NOMO-1 treated with DMSO at 0.1 percent for 48 hours (cell line): ENCODE measurements at regions not wholly inside any gene's neighbourhood (a gene's known extent, or its start where the extent isn't known, plus 50 kb on each side); places are given as distances from the start of the nearest gene placed in this dataset.

ENCODE experiments used
- DNase-seq: peaks from one replicate; lab custom pipeline; 2025; ENCODE audit not compliant: unreplicated experiment; lab: John Stamatoyannopoulos, UW

DNA sequence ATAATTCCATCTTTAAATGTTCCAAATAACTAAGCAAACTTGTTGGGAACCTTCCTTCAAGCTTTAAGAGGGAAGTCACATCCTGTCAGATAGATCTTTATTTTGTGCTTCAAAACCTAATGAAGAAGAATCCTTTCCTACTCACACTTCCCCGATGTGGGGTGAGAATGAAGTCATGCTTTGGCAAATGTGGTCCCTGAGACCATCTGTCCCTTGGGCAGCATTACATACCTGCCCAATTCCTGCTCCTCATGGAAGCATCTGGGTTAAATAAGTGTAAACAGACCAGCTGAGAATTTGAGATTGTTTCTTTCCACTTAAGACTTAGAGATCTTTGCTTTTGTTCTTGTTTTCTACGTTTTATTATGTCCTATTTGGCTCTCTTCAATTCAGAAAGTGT is 606.0 kb upstream of the TMEM132C start:
- no peak for DNase-seq

DNA sequence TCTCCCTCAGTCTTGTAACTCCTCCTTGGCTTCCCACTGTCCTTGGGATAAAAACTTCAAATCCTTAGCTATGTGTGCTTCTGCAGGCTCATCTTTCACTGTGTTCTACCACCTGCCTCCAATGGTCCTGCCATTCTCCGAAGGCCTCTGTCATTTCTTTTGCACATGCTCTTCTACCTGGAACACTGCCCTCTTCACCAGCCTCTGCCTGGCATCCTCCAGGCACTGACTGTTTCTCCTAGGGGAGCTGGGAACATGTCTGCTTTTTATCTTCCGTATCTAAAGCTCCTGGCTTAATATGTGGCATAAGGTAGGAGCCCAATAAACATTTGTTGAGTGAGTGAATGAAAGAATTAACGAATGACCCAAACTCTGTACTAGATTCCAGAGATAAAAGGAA is 603.3 kb upstream of the TMEM132C start:
- no peak for DNase-seq

DNA sequence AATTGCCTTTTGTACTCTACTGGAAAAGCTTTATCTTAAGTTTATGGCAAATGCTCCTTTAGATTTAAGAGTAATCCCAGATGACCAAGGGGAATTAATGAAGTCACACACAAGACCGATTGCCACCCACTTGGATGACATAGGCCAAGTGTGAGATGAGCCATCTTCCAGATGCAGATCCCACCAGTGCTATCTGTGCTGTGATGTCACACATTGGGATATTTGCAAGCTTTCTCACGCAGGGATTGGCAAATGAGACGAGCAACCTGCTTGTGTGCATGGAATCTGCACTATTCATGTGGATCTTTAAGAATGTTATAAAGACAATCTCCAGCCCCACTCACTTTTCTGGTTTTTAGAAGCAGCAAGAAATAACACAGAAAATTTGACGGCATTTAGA is 602.1 kb upstream of the TMEM132C start:
- no peak for DNase-seq

DNA sequence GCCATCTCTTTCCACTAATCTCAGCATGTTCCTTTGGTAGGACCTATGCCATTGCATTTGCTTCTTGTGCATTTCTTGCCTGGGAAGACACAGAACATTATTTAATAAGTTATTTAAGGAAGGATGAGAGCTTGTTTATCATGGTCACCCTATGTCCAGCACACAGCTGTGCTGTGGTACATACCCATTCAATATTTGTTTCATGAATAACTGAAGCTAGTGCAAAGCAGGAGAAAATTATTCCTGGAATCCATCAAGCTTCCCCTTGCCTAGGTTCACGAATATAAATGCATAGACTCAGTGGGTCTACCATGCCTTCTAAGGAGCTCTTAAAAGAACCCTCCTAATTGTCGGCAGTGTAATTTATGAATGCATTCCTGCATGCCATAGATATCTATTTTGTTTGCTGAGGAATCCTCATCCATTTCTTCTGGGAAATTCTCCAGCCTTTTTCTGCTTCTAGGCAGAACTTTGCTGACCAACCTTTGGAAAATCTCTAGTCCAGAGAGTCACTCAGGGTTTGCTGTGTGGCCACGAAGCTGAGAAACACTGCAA is 599.8 kb upstream of the TMEM132C start:
- no peak for DNase-seq

GRCh38 chr12:127670294-127670693 is 596.7 kb upstream of the TMEM132C start:
- DNase-seq = no peak

GRCh38 chr12:127670796-127671195 is 596.2 kb upstream of the TMEM132C start:
- DNase-seq = no peak

DNA sequence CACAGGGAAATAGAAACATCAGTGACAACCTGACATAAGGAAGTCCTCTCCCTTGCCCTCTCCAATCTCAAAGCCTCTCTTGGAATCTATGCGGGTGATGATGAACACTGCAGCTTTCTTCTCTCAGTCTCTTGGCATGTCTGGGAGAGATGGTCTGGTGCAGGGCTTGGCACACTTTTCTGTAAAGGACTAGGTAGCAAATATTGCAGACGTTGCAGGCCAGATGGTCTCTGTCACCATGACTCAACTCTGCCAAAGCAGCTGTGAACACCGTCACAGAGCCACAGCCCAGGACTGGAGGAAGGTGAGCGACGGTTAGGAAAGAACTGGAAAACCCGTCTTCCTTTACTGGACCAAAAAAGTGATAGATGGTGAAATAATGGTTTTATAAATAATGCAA is 591.0 kb upstream of the TMEM132C start:
- DNase-seq = no peak

GRCh38 chr12:127677537-127678131 is 589.3 kb upstream of the TMEM132C start:
- DNase-seq = peak; percentile 28

DNA sequence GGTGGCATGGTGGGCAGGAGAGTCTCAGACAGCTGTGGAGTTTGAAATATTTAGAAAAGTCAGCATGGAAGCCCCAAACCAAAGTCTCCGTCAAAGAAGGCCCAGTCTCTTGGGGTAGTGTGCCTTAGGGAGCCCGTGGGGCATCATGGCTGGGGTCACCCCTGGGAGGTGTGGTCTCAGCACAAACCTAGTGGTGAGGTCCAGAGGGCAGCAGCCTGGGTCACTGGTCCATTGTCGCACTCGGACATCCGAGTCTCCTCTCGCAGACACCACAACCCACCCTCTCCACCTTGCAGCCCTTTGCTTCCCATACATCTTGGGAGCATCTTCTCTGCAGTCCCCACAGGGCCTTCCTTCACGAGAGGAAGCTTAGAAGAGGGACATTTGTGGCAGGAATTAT is 588.0 kb upstream of the TMEM132C start:
- no peak for DNase-seq

DNA sequence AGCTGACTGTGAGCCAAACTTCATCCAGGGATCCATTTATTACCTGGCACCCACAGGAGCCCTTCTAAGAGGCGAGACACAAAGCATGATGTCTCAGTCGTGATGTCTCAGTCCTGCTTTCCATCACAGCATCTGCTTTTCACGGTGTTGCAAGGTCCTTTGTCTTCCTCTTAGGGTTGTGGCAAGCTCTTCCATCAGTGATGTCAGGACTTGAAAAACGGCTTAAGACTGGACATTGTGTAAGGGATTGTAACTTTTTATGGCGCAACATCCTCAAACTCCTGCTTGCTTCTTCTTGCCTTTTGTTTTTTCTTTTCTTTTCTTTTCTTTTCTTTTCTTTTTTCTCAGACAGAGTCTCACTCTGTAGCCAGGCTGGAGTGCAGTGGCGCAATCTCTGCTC is 586.5 kb upstream of the TMEM132C start:
- DNase-seq = peak; percentile 35

GRCh38 chr12:127681151-127681754 is 585.7 kb upstream of the TMEM132C start:
- DNase-seq = no peak

DNA sequence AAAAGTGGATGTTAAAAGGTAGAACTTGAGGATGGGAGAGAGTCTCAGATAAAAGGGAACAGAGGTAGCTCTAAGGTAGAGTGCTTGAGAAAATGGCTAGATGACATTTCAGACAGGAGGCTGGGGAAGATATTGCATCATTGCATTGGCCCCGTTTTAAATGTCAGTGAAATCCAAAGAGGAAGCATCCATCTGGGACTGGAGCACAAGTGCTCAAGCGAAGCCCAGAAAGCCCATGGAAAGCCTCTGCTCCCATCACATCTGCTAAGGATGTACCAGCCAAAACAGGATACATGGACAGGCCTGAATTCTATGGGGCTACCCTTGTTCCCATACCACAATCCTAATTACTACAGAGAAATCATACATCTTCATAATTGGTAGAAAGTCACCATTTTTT is 581.5 kb upstream of the TMEM132C start:
- no peak for DNase-seq

GRCh38 chr12:127685931-127686330 is 581.0 kb upstream of the TMEM132C start:
- DNase-seq = no peak

GRCh38 chr12:127687181-127687580 is 579.8 kb upstream of the TMEM132C start:
- no peak for DNase-seq

DNA sequence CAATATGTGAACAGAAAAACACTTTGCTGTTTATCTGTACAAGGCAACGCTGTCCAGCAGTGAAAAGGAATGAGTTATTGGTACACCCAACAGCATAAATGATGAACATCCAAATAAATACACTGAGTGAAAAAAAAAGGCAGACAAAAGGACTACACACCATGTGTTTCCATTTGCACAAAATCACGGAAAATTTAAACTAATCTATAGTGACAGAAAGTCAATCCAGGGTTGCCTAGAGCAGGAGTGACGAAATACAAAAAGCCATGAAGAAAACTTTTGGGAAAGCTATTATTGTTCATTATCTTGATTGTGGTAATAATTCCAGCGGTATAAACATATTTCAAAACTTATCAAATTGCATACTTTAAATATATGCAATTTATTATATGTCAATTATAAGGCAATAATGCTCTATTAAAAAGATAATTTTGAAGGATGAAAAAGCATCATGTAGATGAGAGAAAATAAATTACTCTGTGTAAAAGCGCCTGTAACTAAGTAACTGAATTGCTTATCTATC is 578.0 kb upstream of the TMEM132C start:
- DNase-seq = no peak

GRCh38 chr12:127690161-127690560 is 576.8 kb upstream of the TMEM132C start:
- no peak for DNase-seq

DNA sequence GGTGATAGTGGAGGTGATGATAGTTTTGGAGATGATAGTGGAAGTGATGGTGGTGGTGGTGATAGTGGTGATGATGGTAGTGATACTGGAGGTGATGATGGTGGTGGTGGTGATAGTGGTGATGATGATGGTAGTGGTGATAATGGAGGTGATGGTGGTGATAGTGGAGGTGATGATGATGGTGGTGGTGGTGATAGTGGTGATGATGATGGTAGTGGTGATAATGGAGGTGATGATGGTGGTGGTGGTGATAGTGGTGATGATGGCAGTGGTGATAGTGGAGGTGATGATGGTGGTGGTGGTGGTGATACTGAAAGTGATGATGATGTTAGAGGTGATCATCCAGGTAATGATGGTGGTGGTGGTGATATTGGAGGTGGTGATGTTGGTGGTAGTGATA is 570.0 kb upstream of the TMEM132C start:
- DNase-seq = no peak

DNA sequence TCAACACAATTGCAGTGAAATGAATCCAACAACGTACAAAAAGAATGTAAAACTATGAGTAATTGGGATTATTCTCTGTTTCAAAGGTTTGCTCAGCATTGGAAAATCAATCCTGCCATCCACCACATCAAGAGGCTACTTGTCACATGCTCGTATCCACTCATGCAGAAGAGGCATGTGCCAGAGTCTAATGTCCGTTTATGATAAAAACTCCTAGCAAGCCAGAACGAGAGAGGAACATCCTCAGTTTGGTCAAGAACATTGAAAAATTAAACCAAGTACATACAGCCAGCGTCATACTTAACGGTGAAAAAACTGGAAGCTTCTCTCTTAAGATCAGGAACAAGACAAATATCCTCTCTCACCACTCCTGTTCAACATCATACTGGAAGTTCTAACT is 563.9 kb upstream of the TMEM132C start:
- DNase-seq = no peak

DNA sequence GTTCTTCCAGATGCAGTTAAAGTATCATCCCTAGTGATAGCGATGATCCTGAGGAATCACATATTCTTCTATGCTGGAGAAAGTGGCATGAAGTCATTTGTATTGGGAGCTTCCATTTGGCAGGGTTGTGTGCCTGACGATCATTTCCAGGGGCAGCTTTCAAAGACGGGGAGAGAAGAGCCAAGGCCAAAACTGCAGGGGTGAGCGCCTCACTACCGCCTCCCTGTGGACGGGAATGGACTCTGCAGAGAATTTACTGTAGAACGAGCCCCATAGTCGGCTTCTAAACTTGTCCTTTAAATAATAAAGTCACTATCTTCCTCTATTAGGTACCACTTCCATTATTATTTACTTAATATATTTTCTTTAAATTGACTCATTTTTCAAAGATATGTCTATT is 555.9 kb upstream of the TMEM132C start:
- no peak for DNase-seq

GRCh38 chr12:127712561-127712960 is 554.4 kb upstream of the TMEM132C start:
- DNase-seq = no peak

GRCh38 chr12:127716166-127716565 is 550.8 kb upstream of the TMEM132C start:
- no peak for DNase-seq

DNA sequence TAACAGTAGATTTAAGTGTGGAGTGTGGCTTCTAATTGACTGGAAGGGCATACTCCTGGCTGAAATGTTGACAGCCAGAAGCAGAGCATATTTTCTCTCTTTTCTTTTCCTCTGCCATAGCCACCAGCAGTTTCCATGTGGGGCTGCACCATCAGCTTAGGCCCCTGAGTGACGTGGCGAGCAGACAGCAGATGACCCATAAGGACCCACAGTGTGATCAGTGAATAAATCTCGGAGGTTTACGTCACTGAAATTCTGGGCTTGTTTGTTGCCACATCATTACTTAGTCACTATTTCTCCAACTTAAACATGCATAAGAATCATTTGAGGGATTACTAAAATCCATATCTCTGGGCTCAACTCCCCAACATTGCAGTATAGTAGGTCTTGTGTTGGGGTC is 549.7 kb upstream of the TMEM132C start:
- no peak for DNase-seq

GRCh38 chr12:127720334-127720733 is 546.6 kb upstream of the TMEM132C start:
- DNase-seq = no peak
